ENCODE measurements at regions not wholly inside any gene's neighbourhood (a gene's known extent, or its start where the extent isn't known, plus 50 kb on each side); places are given as distances from the start of the nearest gene placed in this dataset.

DNA sequence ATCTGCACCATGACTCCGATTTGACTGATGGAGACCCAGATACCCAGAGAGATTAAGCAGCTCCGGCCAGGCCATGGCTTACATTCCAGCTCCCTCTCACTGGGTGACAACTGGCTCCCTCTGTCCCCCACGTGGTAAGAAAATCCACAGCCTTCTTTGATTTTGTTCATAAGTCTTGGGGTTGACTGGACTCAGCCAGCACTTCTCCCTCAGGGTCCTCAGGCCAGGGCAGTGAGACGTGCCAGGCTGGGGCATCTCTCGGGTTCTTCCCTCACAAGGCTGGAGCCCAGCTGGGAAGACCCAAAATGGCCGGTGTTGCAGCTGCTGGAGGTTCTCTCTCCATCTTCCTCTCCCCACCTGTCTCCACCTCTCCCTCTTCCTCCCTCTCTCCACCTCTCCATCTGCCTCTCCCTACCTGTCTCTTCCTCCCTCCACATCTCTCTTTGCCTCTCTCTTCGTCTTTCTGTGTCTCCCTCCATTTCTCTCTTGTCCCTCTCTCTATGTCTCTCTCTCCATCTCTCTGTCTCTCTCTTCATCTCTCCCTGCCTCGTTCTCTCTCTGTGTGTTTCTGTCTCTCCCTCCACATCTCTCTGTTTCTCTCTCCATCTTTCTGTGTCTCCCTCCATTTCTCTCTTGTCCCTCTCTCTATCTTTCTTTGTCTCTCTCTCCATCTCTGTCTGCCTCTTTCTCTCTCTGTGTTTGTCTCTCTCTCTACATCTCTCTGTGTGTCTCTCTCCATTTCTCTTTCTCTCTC lies 105.3 kb downstream of the FOXL1 start:
- no peak for DNase-seq (ENCODE audit: low read depth)

GRCh38 chr16:86685076-86685475 lies 106.7 kb downstream of the FOXL1 start:
- DNase-seq (ENCODE audit: low read depth) = no peak

DNA sequence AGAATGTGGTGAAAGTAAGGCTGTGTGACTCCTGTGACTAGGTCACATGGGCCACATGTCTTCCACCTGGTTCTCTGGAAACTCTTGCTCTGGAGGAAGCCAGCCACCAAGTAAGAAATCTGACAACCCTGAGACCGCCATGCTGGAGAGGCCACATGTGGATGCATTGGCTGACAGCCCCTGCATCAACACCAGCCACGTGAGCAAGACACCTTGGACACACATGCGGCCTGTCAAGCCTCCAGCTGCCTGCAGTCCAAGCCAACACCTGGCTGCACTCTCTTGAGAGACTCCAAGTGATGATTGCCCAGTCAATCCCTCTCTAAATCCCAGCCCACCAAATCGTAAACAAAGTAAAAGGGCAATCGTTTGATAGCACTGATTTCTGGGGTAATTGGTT lies 112.6 kb downstream of the FOXL1 start:
- no peak for DNase-seq (ENCODE audit: low read depth)

GRCh38 chr16:86692426-86692825 lies 114.1 kb downstream of the FOXL1 start:
- no peak for DNase-seq (ENCODE audit: low read depth)

DNA sequence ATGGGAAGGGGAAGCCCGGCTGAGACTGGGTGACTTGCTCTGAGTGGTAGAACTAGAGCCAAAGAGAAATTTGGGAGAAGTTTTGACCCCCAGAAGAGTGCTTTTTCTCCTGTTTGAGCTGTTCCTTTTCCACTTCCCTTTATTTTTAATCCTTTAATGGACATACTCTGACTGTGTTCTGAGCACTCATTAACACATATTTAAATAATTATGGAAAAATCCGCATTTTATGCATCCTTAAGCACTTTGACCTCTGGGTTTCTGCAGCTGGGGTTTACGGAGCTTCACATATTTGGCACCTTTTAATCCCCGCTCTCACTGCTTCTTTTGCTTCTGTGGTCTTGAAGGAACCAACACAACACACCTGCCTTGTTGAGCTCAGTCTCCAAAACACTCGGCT lies 114.7 kb downstream of the FOXL1 start:
- DNase-seq (ENCODE audit: low read depth) = no peak

DNA sequence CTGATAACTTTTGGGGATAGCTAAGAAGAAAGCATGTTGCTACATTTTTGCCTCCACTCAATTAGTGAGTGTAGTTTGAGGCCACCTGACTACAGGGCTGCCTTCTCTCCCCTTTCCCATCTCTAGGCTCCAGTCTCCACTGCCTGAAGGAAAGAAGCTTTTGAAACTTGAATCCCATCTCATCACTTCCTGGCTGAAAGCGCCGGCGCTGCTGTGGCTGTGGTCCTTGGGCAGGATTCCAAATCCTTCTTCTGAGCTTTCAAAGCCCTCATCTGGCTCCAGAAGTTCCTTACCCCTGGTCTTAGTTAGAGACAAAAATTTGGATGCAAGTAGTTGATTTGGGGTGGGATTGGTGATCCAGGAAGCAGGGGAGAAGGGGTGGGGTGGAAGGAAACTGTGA lies 119.4 kb downstream of the FOXL1 start:
- DNase-seq (ENCODE audit: low read depth) = no peak

GRCh38 chr16:86700046-86700945 lies 121.9 kb downstream of the FOXL1 start:
- DNase-seq (ENCODE audit: low read depth) = no peak

DNA sequence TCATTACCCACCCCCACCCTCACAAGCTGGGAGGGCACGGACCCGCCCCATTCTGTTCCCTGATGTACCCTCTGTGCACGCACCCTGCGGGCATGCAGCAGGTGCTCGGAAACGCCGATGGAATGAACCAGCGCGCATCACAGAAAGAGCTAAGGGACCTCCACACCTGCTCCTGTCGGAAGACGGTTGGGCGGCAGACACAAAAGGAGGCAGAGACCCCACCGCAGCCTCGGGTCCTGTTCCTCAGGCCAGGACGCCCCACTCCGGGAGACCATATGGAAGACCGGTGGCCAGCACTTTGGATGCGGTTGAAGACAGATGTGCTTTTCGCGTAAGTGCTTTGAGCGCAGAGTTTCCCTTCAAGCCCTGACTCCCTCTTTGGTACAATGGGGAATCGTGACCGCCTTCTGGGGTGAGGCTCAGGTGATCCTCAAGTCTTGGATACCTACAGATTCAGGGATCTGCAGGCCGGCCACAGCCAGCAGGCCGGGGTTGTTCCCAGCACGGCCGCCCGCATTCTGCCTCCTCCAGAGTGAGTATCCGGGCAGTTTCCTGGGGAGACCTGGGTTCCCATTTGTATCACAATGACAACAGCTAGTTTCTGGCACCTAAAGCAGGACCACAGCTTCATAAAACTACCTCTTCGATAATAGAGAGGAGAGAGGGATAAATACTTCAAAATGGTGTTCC lies 123.1 kb downstream of the FOXL1 start:
- no peak for DNase-seq (ENCODE audit: low read depth)

- DNase-seq (ENCODE audit: low read depth) = no peak
Measured at GRCh38 chr16:86702824-86703588, 124.7 kb downstream of the FOXL1 start.

DNA sequence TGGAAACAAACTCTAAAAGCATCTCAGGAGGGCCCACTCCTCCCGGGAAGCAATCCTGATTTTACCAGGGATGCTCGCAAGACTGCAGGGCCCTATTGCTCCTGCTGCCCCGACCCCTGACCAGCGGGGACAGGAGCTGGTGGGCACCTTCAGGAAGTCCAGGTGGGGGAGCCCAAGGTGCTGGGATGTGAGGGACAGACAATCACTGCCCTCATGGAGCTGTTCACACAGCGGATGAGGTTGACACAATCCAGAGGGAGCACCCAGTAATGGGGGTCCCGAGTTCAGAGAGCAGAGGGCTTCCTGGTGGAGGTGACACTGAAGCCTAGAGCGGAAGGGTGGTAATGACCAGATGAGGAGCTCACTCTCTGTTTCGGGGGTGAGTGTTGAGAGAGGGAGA lies 126.2 kb downstream of the FOXL1 start:
- no peak for DNase-seq (ENCODE audit: low read depth)

DNA sequence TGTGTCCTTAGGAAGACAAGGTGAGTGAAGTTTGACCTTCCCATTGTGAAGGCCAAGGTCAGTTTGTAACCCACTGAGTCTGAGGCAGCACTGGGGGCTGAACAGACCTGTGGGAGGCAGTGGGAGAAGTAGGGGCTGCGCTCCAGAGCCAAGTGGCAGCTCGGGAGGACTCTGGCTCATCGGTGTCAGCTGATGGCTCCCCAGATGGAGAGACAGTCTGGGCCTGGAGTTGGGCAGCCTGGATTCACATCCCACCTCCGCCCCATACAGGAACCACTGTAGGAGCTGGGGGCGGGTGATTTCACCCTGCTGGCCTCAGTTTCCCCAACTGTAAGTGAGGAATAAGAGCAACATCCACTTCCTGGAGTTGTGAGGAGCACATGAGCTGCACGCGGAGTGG lies 128.4 kb downstream of the FOXL1 start:
- no peak for DNase-seq (ENCODE audit: low read depth)

- no peak for DNase-seq (ENCODE audit: low read depth)
Measured at GRCh38 chr16:86707171-86707570, 128.8 kb downstream of the FOXL1 start.

GRCh38 chr16:86707581-86707980 lies 129.2 kb downstream of the FOXL1 start:
- no peak for DNase-seq (ENCODE audit: low read depth)

GRCh38 chr16:86708431-86708830 lies 130.1 kb downstream of the FOXL1 start:
- no peak for DNase-seq (ENCODE audit: low read depth)

GRCh38 chr16:86709103-86709502 lies 130.8 kb downstream of the FOXL1 start:
- DNase-seq (ENCODE audit: low read depth) = no peak

DNA sequence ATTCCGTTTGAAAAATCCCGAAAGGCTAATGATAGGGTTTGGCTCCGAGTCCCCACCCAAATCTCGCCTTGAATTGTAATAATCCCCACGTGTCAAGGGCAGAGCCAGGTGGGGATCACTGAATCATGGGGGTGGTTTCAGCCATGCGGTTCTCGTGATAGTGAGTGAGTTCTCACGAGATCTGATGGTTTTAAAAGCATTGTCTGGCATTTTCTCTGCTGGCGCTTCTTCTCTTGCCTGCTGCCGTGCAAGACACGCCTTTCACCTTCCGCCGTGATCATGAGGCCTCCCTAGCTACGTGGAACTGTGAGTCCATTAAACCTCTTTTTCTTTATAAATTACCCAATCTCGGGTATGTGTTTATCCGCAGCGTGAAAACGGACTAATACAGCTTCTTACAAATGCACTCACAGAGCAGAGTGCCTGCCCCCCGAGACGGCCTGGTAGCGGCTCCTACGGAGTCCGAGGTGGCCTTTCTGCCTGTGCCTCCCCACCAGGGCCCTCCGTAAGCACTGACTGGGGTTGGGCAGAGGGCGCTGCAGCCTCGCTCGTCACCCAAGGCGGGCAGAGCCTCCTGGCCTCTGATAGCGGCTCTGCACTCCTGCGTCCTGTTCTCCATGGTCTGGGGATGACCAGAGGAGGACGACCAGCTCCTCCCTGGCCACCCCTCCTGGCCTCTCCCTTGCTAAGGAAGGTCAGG lies 131.7 kb downstream of the FOXL1 start:
- no peak for DNase-seq (ENCODE audit: low read depth)

DNA sequence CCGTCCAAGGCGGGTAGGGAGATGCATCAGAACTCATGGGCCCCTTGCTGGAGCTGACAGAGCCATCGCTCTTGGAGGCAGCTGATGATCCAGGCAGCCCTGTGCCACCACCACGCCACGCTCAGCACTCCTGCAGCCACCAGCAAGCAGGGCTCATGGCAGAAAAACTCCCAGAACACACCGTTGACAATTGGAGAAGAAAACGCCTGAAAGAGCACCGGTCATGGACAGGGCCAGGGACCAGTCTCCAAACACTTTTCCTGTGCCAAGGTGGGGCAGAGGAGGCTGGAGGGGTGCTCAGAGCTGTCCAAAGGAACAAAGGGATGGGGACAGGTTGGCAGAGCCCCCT lies 132.2 kb downstream of the FOXL1 start:
- no peak for DNase-seq (ENCODE audit: low read depth)

DNA sequence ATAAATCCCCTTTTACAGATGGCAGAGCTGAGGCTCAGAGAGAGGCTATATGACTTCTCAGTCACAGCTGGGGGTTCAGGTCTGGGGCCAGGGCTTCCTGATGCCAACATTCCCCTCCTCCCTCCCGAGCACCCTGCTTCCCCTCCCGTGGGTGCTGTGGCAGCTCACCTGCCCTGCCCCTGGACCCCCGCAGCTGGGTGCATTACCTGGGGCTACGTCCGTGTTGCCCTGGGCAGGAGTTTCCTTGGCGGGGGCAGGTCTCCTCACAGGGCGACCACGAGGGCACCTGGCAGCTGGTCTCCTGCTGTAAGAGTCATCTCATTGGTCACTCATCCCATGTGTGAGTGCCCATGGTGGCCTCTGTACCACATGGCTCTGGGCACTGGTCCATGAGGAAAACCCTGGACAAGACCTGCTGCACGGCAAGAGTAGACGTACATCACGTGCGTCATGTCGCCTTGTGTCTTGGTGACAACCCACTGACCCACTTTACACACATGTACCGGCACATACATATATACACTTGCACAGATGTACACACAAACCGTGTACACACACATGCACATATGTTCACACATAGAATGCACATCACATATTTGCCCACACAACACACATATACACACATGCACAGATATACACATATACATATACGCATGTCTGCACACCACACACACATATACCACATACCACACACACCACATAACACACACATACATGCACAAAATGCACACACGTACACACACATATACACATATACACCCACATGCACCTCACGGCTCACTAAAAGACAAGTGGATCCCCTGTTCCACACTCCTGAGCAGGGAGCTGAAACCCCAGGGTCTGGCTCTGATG lies 134.0 kb downstream of the FOXL1 start:
- DNase-seq (ENCODE audit: low read depth) = no peak

GRCh38 chr16:86713021-86713631 lies 134.8 kb downstream of the FOXL1 start:
- DNase-seq (ENCODE audit: low read depth) = no peak

- no peak for DNase-seq (ENCODE audit: low read depth)
Measured at GRCh38 chr16:86714166-86714565, 135.8 kb downstream of the FOXL1 start.
